WTC11 (cell line): ENCODE measurements at regions not wholly inside any gene's neighbourhood (a gene's known extent, or its start where the extent isn't known, plus 50 kb on each side); places are given as distances from the start of the nearest gene placed in this dataset.

Source experiments
- ATAC-seq: fragments of 200-7000 bp; cut with Tn5 transposase; 2 replicates; pipeline ENCODE4 v1.10.0; 2021; ENCODE audit warnings: mild to moderate bottlenecking, moderate library complexity
- CTCF ChIA-PET: fragments of 300-600 bp; sonication (Branson Sonifier 250); formaldehyde crosslinking; loops from one replicate; lab custom pipeline; 2021; ENCODE audit warnings: antibody characterized with exemption; lab: Charles Lee
- POLR2A ChIA-PET: fragments of 350-600 bp; sonication (Branson Sonifier 250); formaldehyde crosslinking; loops from one replicate; lab custom pipeline; 2021; ENCODE audit warnings: antibody characterized with exemption; lab: Charles Lee
- DNase-seq: peaks from one replicate; pipeline ENCODE4 v3.0.0; 2021; ENCODE audit warnings: low spot score
- H3K27ac Mint-ChIP-seq: 2 replicates; pipeline ENCODE4 v1.8.0; 2021; ENCODE audit warnings: mixed read lengths
- H3K27me3 Mint-ChIP-seq: 2 replicates; pipeline ENCODE4 v1.8.0; 2021; ENCODE audit warnings: low read depth, mild to moderate bottlenecking, moderate library complexity, mixed read lengths
- H3K36me3 Mint-ChIP-seq: 2 replicates; pipeline ENCODE4 v1.8.0; 2021; ENCODE audit warnings: mixed read lengths
- H3K4me1 Mint-ChIP-seq: 2 replicates; pipeline ENCODE4 v1.8.0; 2022; ENCODE audit warnings: mixed read lengths
- H3K4me3 Mint-ChIP-seq: 2 replicates; pipeline ENCODE4 v1.8.0; 2021; ENCODE audit warnings: mild to moderate bottlenecking, moderate library complexity, mixed read lengths
- H3K9me3 Mint-ChIP-seq: 2 replicates; pipeline ENCODE4 v1.8.0; 2021; ENCODE audit warnings: mixed read lengths
- ESRRA ChIP-seq: sonication (generic); formaldehyde crosslinking; IDR thresholded peaks from 2 replicates; pipeline ENCODE4 v1.8.1; 2022; ENCODE audit warnings: mild to moderate bottlenecking, missing genetic modification reagents, borderline replicate concordance
- ETV6 ChIP-seq: sonication (generic); formaldehyde crosslinking; IDR thresholded peaks from 2 replicates; pipeline ENCODE4 v1.8.1; 2022; ENCODE audit warnings: mild to moderate bottlenecking, missing genetic modification reagents
- FOXJ3 ChIP-seq: sonication (generic); formaldehyde crosslinking; IDR thresholded peaks from 2 replicates; pipeline ENCODE4 v1.9.0; 2021; ENCODE audit warnings: missing genetic modification reagents, mild to moderate bottlenecking, borderline replicate concordance
- FOXK1 ChIP-seq: sonication (generic); formaldehyde crosslinking; IDR thresholded peaks from 2 replicates; pipeline ENCODE4 v1.8.0; 2022; ENCODE audit warnings: mild to moderate bottlenecking, moderate library complexity, missing genetic modification reagents
- GABPB1 ChIP-seq: sonication (generic); formaldehyde crosslinking; IDR thresholded peaks from 2 replicates; pipeline ENCODE4 v1.8.1; 2023; ENCODE audit warnings: mild to moderate bottlenecking, missing genetic modification reagents
- KAT7 ChIP-seq: sonication (generic); formaldehyde crosslinking; IDR thresholded peaks from 2 replicates; pipeline ENCODE4 v1.8.1; 2023; ENCODE audit warnings: missing genetic modification reagents, mild to moderate bottlenecking, borderline replicate concordance
- MXD4 ChIP-seq: fragments of 250-450 bp; sonication (Bioruptor Pico); IDR thresholded peaks from 2 replicates; pipeline ENCODE4 v1.8.0; 2021; ENCODE audit warnings: mild to moderate bottlenecking, moderate library complexity, borderline replicate concordance
- MYBL2 ChIP-seq: sonication (generic); formaldehyde crosslinking; IDR thresholded peaks from 2 replicates; pipeline ENCODE4 v1.8.1; 2023; ENCODE audit warnings: mild to moderate bottlenecking, moderate library complexity, missing genetic modification reagents
- NFATC4 ChIP-seq: fragments of 250-450 bp; sonication (Bioruptor Pico); IDR thresholded peaks from 2 replicates; pipeline ENCODE4 v1.9.0; 2021; ENCODE audit warnings: mild to moderate bottlenecking
- NR1H2 ChIP-seq: sonication (generic); formaldehyde crosslinking; IDR thresholded peaks from 2 replicates; pipeline ENCODE4 v1.9.0; 2021; ENCODE audit warnings: mild to moderate bottlenecking, moderate library complexity, missing genetic modification reagents
- NR2C2 ChIP-seq: sonication (generic); formaldehyde crosslinking; IDR thresholded peaks from 2 replicates; pipeline ENCODE4 v1.8.0; 2022; ENCODE audit warnings: mild to moderate bottlenecking, missing genetic modification reagents
- SMAD3 ChIP-seq: sonication (generic); formaldehyde crosslinking; IDR thresholded peaks from 2 replicates; pipeline ENCODE4 v1.8.0; 2022; ENCODE audit warnings: missing genetic modification reagents, mild to moderate bottlenecking, borderline replicate concordance
- SMAD4 ChIP-seq: sonication (generic); formaldehyde crosslinking; IDR thresholded peaks from 2 replicates; pipeline ENCODE4 v1.8.0; 2022; ENCODE audit warnings: mild to moderate bottlenecking, missing genetic modification reagents
- TEAD1 ChIP-seq: sonication (generic); formaldehyde crosslinking; IDR thresholded peaks from 2 replicates; pipeline ENCODE4 v1.8.0; 2022; ENCODE audit warnings: mild to moderate bottlenecking, missing genetic modification reagents
- ZNF232 ChIP-seq: sonication (generic); formaldehyde crosslinking; IDR thresholded peaks from 2 replicates; pipeline ENCODE4 v1.8.0; 2022; ENCODE audit warnings: mild to moderate bottlenecking, missing genetic modification reagents
- ZNF396 ChIP-seq: fragments of 250-450 bp; sonication (Bioruptor Pico); IDR thresholded peaks from 2 replicates; pipeline ENCODE4 v1.8.0; 2021; ENCODE audit warnings: mild to moderate bottlenecking, moderate library complexity, borderline replicate concordance
- ZNF671 ChIP-seq: fragments of 250-450 bp; sonication (Bioruptor Pico); IDR thresholded peaks from 2 replicates; pipeline ENCODE4 v1.8.0; 2021; ENCODE audit warnings: mild to moderate bottlenecking
- TF ChIP-seq, protein P1 (sequence below): sonication (generic); formaldehyde crosslinking; IDR thresholded peaks from 2 replicates; pipeline ENCODE4 v1.8.0; 2022; ENCODE audit warnings: mild to moderate bottlenecking, missing genetic modification reagents
- TF ChIP-seq, protein P2 (sequence below): fragments of 250-450 bp; sonication (Bioruptor Pico); IDR thresholded peaks from 2 replicates; pipeline ENCODE4 v2.1.2; 2022; ENCODE audit warnings: mild to moderate bottlenecking, moderate library complexity
- TF ChIP-seq, protein P3 (sequence below): sonication (generic); formaldehyde crosslinking; conservative IDR thresholded peaks from 2 replicates; pipeline ENCODE4 v1.8.1; 2023; ENCODE audit warnings: mild to moderate bottlenecking, low read depth, missing genetic modification reagents, moderate library complexity
- TF ChIP-seq, protein P4 (sequence below): sonication (generic); formaldehyde crosslinking; IDR thresholded peaks from 2 replicates; pipeline ENCODE4 v1.8.0; 2023; ENCODE audit warnings: missing genetic modification reagents
- TF ChIP-seq, protein P5 (sequence below): sonication (generic); formaldehyde crosslinking; IDR thresholded peaks from 2 replicates; pipeline ENCODE4 v1.8.1; 2022; ENCODE audit warnings: mild to moderate bottlenecking, moderate library complexity, missing genetic modification reagents
- TF ChIP-seq, protein P6 (sequence below): sonication (generic); formaldehyde crosslinking; IDR thresholded peaks from 2 replicates; pipeline ENCODE4 v1.8.1; 2023; ENCODE audit warnings: mild to moderate bottlenecking, missing genetic modification reagents, moderate library complexity
- TF ChIP-seq, protein P7 (sequence below): fragments of 250-450 bp; sonication (Bioruptor Pico); IDR thresholded peaks from 2 replicates; pipeline ENCODE4 v1.9.0; 2021; ENCODE audit warnings: mild to moderate bottlenecking
- TF ChIP-seq, protein P8 (sequence below): sonication (generic); formaldehyde crosslinking; IDR thresholded peaks from 2 replicates; pipeline ENCODE4 v1.8.1; 2022; ENCODE audit warnings: low read depth, missing genetic modification reagents, borderline replicate concordance

DNA sequence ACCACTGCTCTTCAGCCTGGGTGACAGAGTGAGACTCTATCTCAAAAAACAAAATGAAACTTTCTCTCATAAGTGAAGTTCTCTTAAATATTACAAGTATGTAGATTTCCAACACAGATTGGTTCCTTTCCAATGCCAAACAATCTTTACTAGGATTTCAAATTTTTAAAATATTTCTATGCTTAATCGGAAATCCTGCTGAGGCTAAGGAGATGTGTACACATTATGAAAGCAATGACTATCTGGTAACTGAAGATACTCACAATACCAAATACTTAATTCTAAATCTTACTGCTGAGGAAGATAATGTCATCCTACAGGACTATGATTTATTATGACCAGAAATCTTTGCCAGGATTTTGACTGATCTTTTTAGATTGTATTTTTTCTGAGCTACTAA is 255.6 kb upstream of the ZNF717 start:
- CTCF ChIA-PET, result no interaction called here
- H3K27ac Mint-ChIP-seq, result peak overlapping the region; percentile 77
- TF ChIP-seq ZNF232 (CRISPR knock-in tag) (no peak), ZNF671 (no peak), MXD4 (CRISPR knock-in tag) (no peak), ESRRA (CRISPR knock-in tag) (no peak), NR1H2 (no peak), SMAD3 (CRISPR knock-in tag) (no peak), NFATC4 (CRISPR knock-in tag) (no peak), ETV6 (CRISPR knock-in tag) (no peak)
- TF ChIP-seq, protein P1, sequence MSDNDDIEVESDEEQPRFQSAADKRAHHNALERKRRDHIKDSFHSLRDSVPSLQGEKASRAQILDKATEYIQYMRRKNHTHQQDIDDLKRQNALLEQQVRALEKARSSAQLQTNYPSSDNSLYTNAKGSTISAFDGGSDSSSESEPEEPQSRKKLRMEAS (CRISPR knock-in tag), result no peak
- TF ChIP-seq, protein P2, sequence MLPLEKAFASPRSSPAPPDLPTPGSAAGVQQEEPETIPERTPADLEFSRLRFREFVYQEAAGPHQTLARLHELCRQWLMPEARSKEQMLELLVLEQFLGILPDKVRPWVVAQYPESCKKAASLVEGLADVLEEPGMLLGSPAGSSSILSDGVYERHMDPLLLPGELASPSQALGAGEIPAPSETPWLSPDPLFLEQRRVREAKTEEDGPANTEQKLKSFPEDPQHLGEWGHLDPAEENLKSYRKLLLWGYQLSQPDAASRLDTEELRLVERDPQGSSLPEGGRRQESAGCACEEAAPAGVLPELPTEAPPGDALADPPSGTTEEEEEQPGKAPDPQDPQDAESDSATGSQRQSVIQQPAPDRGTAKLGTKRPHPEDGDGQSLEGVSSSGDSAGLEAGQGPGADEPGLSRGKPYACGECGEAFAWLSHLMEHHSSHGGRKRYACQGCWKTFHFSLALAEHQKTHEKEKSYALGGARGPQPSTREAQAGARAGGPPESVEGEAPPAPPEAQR (CRISPR knock-in tag), result no peak
- TF ChIP-seq, protein P3, sequence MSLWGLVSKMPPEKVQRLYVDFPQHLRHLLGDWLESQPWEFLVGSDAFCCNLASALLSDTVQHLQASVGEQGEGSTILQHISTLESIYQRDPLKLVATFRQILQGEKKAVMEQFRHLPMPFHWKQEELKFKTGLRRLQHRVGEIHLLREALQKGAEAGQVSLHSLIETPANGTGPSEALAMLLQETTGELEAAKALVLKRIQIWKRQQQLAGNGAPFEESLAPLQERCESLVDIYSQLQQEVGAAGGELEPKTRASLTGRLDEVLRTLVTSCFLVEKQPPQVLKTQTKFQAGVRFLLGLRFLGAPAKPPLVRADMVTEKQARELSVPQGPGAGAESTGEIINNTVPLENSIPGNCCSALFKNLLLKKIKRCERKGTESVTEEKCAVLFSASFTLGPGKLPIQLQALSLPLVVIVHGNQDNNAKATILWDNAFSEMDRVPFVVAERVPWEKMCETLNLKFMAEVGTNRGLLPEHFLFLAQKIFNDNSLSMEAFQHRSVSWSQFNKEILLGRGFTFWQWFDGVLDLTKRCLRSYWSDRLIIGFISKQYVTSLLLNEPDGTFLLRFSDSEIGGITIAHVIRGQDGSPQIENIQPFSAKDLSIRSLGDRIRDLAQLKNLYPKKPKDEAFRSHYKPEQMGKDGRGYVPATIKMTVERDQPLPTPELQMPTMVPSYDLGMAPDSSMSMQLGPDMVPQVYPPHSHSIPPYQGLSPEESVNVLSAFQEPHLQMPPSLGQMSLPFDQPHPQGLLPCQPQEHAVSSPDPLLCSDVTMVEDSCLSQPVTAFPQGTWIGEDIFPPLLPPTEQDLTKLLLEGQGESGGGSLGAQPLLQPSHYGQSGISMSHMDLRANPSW (CRISPR knock-in tag), result no peak
- TF ChIP-seq, protein P4, sequence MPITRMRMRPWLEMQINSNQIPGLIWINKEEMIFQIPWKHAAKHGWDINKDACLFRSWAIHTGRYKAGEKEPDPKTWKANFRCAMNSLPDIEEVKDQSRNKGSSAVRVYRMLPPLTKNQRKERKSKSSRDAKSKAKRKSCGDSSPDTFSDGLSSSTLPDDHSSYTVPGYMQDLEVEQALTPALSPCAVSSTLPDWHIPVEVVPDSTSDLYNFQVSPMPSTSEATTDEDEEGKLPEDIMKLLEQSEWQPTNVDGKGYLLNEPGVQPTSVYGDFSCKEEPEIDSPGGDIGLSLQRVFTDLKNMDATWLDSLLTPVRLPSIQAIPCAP (CRISPR knock-in tag), result no peak
- TF ChIP-seq, all 79 proteins: peak for 0
- H3K4me3 Mint-ChIP-seq, result no peak overlapping the region
- no peaks in the 10 kb centered on the region for H3K36me3 Mint-ChIP-seq
- no peaks in the 10 kb centered on the region for H3K9me3 Mint-ChIP-seq
- DNase-seq, result no peak
- peaks cover 53% of the 10 kb centered on the region for H3K4me1 Mint-ChIP-seq
- H3K27me3 Mint-ChIP-seq, result no peaks in the 10 kb centered on the region
- no peak for ATAC-seq
- POLR2A ChIA-PET, result no interaction called here

DNA sequence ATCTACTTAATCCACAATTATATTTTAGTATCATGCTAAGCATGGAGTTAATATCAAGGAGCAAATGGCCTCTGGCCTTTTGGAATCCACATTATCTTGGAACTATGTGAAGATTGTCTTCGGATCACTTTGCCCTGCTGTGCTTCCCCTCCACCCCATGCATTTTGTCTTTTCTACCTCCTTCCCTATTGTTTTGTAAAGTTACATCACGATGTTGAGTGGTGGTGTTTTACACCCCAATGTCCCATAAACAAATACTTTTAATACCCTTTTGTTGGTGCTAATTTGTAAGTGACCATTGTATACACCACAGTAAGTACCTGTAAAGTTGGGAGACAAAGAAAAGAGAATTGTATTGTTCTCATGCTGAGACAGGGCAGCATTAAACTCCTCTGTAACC is 258.4 kb upstream of the ZNF717 start:
- ChIA-PET POLR2A (no interaction called here), CTCF (interaction anchor here (0.7 to 3.1 kb wide), 11 partner anchors 9 to 526 kb away, joined by 4 to 25 read pairs (median 11); no protein-coding TSS in a partner anchor)
- H3K27me3 Mint-ChIP-seq, result no peaks in the 10 kb centered on the region
- DNase-seq (no peak), ATAC-seq (peak; percentile 77)
- no peaks in the 10 kb centered on the region for H3K9me3 Mint-ChIP-seq
- H3K27ac Mint-ChIP-seq, result peak overlapping the region; percentile 99
- no peaks in the 10 kb centered on the region for H3K36me3 Mint-ChIP-seq
- H3K4me1 Mint-ChIP-seq, result peaks cover 71% of the 10 kb centered on the region
- H3K4me3 Mint-ChIP-seq, result peak overlapping the region; percentile 4; the same call in 1 of the 2 replicates
- TF ChIP-seq SMAD4 (CRISPR knock-in tag) (no peak), ZNF396 (CRISPR knock-in tag) (no peak), GABPB1 (CRISPR knock-in tag) (no peak), NR2C2 (CRISPR knock-in tag) (no peak), ETV6 (CRISPR knock-in tag) (peak; percentile 73), FOXK1 (CRISPR knock-in tag) (peak; percentile 82; the same call in 1 of the 2 replicates), TEAD1 (peak; percentile 75; the same call in 1 of the 2 replicates), FOXJ3 (peak; percentile 81; the same call in 1 of the 2 replicates), ESRRA (CRISPR knock-in tag) (no peak), MYBL2 (CRISPR knock-in tag) (no peak), SMAD3 (CRISPR knock-in tag) (peak; percentile 23; the same call in 1 of the 2 replicates), KAT7 (CRISPR knock-in tag) (0 out of 2 replicates have a peak, but pooled peaks have one; percentile 36)
- TF ChIP-seq, protein P5, sequence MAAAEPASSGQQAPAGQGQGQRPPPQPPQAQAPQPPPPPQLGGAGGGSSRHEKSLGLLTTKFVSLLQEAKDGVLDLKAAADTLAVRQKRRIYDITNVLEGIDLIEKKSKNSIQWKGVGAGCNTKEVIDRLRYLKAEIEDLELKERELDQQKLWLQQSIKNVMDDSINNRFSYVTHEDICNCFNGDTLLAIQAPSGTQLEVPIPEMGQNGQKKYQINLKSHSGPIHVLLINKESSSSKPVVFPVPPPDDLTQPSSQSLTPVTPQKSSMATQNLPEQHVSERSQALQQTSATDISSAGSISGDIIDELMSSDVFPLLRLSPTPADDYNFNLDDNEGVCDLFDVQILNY (CRISPR knock-in tag), result no peak
- TF ChIP-seq, protein P6, sequence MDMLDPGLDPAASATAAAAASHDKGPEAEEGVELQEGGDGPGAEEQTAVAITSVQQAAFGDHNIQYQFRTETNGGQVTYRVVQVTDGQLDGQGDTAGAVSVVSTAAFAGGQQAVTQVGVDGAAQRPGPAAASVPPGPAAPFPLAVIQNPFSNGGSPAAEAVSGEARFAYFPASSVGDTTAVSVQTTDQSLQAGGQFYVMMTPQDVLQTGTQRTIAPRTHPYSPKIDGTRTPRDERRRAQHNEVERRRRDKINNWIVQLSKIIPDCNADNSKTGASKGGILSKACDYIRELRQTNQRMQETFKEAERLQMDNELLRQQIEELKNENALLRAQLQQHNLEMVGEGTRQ, result no peak
- TF ChIP-seq, protein P7, sequence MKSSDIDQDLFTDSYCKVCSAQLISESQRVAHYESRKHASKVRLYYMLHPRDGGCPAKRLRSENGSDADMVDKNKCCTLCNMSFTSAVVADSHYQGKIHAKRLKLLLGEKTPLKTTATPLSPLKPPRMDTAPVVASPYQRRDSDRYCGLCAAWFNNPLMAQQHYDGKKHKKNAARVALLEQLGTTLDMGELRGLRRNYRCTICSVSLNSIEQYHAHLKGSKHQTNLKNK (CRISPR knock-in tag), result peak; percentile 95; the same call in 1 of the 2 replicates
- TF ChIP-seq, protein P8, sequence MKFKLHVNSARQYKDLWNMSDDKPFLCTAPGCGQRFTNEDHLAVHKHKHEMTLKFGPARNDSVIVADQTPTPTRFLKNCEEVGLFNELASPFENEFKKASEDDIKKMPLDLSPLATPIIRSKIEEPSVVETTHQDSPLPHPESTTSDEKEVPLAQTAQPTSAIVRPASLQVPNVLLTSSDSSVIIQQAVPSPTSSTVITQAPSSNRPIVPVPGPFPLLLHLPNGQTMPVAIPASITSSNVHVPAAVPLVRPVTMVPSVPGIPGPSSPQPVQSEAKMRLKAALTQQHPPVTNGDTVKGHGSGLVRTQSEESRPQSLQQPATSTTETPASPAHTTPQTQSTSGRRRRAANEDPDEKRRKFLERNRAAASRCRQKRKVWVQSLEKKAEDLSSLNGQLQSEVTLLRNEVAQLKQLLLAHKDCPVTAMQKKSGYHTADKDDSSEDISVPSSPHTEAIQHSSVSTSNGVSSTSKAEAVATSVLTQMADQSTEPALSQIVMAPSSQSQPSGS (CRISPR knock-in tag), result no peak
